Psoas muscle (tissue), 7 donors: ENCODE measurements at regions not wholly inside any gene's neighbourhood (a gene's known extent, or its start where the extent isn't known, plus 50 kb on each side); places are given as distances from the start of the nearest gene placed in this dataset.

Experiments used
- ATAC-seq, 4 donors: fragments of 200-7000 bp; cut with Tn5 transposase; one replicate each; pipeline ENCODE4 v1.9.1; 2020; ENCODE audit warnings: moderate library complexity in 3 of 4, mild to moderate bottlenecking in 2 of 4
- DNase-seq, 2 donors: peaks; one replicate each; pipeline ENCODE4 v3.0.0-alpha.2; 2020
- H3K27ac ChIP-seq: fragments of 200-600 bp; one replicate; pipeline ENCODE4 v1.8.0; 2022
- H3K27me3 ChIP-seq, 3 donors: fragments of 200-600 bp in 1 of 3; one replicate each; pipeline versions ENCODE4 v1.6.1 to v1.8.0; 2013 to 2022; ENCODE audit warnings: low read length in 2 of 3, mild to moderate bottlenecking in 2 of 3, moderate library complexity in 1 of 3; ENCODE audit not compliant: insufficient read depth in 3 of 3
- H3K36me3 ChIP-seq, 2 donors: fragments of 200-600 bp in 1 of 2; one replicate each; pipeline versions ENCODE4 v1.6.1 to v1.8.0; 2013 to 2022; ENCODE audit warnings: low read depth in 1 of 2, mild to moderate bottlenecking in 1 of 2, moderate library complexity in 1 of 2; ENCODE audit not compliant: insufficient read depth in 1 of 2
- H3K4me1 ChIP-seq: fragments of 200-600 bp; one replicate; pipeline ENCODE4 v1.8.0; 2022
- H3K4me3 ChIP-seq: fragments of 200-600 bp; one replicate; pipeline ENCODE4 v1.8.0; 2022; ENCODE audit warnings: mild to moderate bottlenecking
- H3K9me3 ChIP-seq: fragments of 200-600 bp; one replicate; pipeline ENCODE4 v1.8.0; 2022
- WGBS, 3 donors: extraction: QIAGEN DNeasy Blood & Tissue Kit; methylation state at CpG; one replicate each; pipeline versions ENCODE4 v1.1.6 to v1.1.7; 2013; 5-methylcytosine and 5-hydroxymethylcytosine counted together
- intact Hi-C, 2 donors: fragments of 100-400 bp; cut with DNase I; formaldehyde crosslinking; loops; one replicate each; pipeline versions ENCODE4 v1.11.0 to v1.14.2; 2022
- TF ChIP-seq, protein P1 (sequence below): fragments of 200-600 bp; IDR thresholded peaks from one replicate; pipeline ENCODE4 v1.8.0; 2022; ENCODE audit warnings: antibody characterized with exemption
- donor health status: healthy with polysubstance abuse.
- donor health status: DM: no; HTN: no; CAD: no; lungs with moderate emphysema.
- donor health status: Bipolar disorder and iron deficiency.
- donor health status: healthy.
- donor health status: DM: yes; HTN: yes; CAD: no.
- donor health status: DM: no; HTN: no; CAD: no.
- donor health status: DM: yes; HTN: yes; CAD: no.

DNA sequence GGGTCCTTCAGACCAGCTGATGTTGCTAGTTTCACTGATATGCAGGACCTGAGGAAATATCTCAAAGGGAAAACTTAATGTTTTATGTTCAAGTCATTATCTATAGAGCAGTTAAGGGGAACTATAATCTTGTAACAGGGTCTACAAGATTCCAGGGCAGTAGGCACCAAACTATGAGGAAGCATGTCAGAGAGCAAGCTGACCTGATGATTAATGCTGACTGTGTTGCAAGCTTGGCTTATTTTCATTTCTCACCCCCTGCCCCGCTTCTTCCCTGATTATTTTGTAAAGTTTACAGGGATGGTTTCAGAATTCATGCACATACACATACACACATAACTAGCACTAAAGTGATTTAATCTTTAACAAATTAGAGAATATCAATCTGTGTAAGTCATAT lies 84.3 kb upstream of the CACNA2D1 start:
- H3K9me3 ChIP-seq: no peaks in the 10 kb centered on the region
- DNase-seq (no peak), ATAC-seq (no peak)
- H3K4me3 ChIP-seq: no peak overlapping the region
- TF ChIP-seq, protein P1, sequence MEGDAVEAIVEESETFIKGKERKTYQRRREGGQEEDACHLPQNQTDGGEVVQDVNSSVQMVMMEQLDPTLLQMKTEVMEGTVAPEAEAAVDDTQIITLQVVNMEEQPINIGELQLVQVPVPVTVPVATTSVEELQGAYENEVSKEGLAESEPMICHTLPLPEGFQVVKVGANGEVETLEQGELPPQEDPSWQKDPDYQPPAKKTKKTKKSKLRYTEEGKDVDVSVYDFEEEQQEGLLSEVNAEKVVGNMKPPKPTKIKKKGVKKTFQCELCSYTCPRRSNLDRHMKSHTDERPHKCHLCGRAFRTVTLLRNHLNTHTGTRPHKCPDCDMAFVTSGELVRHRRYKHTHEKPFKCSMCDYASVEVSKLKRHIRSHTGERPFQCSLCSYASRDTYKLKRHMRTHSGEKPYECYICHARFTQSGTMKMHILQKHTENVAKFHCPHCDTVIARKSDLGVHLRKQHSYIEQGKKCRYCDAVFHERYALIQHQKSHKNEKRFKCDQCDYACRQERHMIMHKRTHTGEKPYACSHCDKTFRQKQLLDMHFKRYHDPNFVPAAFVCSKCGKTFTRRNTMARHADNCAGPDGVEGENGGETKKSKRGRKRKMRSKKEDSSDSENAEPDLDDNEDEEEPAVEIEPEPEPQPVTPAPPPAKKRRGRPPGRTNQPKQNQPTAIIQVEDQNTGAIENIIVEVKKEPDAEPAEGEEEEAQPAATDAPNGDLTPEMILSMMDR: no peak
- no peaks in the 10 kb centered on the region for H3K36me3 ChIP-seq
- no peaks in the 10 kb centered on the region for H3K4me1 ChIP-seq
- intact Hi-C loops: no loop called here
- no peaks in the 10 kb centered on the region for H3K27me3 ChIP-seq
- WGBS, 3 donors: 92 to 97% (median 92%) methylated on average over 1 of the region's 1 CpG
- H3K27ac ChIP-seq: no peak overlapping the region

DNA sequence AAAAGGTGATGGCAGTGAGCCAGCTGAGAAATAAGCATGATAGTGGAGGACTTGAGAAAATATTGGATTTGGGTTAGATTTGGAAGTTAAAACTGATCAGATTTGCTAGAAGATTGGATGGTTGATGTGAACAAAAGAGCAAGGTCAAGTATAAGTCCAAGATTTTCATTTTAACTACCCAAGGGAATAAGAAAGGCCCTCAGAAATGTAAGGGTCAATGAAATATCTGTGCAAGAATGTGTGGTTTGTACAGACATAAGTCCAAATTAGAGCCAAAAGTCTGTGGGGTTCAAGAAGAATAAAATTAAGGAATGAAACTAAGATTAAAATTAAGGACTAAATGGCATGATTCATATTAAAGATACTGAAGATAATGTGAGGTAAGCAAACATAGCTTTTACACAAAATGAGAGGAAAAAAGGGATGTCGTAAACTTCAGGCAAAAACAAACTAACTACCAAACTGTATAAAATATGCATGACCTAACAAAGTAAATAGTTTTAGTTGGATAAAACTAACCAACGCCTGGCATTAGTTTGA lies 78.4 kb upstream of the CACNA2D1 start:
- ATAC-seq: no peak
- 82 to 95% (median 89%) methylated on average over 2 of the region's 2 CpGs for WGBS, 3 donors
- intact Hi-C loops: no loop called here
- no peak overlapping the region for H3K4me3 ChIP-seq
- H3K27me3 ChIP-seq: no peaks in the 10 kb centered on the region
- DNase-seq: no peak
- H3K27ac ChIP-seq: no peak overlapping the region
- H3K36me3 ChIP-seq: no peaks in the 10 kb centered on the region
- TF ChIP-seq, protein P1: no peak
- no peaks in the 10 kb centered on the region for H3K4me1 ChIP-seq
- no peaks in the 10 kb centered on the region for H3K9me3 ChIP-seq

DNA sequence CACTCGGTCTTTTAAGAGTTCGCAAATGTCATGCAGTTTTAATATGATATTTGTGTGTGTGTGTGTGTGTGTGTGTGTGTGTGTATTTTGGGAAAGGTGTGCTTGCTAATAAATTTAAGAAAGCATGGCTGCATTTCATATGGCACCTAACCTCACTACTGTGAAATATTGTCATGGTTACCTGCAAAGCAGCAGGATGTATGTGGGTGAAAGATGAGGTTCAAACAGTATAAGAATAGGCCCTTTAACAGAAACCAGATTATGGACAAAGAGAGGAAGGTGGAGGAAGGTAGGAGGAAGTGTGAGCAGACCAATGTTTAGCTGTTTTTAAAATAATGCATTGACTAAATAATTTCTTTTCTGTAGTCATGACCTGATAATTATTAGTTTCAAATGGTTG lies 73.5 kb upstream of the CACNA2D1 start:
- no peaks in the 10 kb centered on the region for H3K36me3 ChIP-seq
- no peak for ATAC-seq
- no peak overlapping the region for H3K4me3 ChIP-seq
- H3K4me1 ChIP-seq: no peaks in the 10 kb centered on the region
- no peak for DNase-seq
- no peaks in the 10 kb centered on the region for H3K9me3 ChIP-seq
- intact Hi-C loops: no loop called here
- H3K27ac ChIP-seq: no peak overlapping the region
- 78 to 94% (median 84%) methylated on average over 2 of the region's 2 CpGs for WGBS, 3 donors
- TF ChIP-seq, protein P1: no peak
- no peaks in the 10 kb centered on the region for H3K27me3 ChIP-seq

DNA sequence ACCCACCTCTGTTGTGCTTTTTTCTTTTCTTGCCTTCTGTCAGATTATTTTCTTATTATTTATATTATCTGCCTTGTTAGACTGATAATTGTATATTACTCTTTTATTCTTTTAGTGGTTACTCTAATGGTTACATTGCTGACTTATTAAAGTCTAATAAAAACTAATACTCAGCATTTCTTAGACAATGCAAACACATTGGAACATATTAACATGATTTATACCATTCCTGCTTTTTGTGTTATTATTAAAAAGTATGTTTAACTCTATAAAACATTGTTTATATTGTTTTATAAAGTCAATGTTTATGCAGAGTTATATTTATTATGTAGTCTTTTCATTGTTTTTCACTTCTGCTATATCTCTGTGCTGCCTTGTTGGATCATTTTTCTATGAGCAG lies 68.0 kb upstream of the CACNA2D1 start:
- intact Hi-C loops: no loop called here
- Histone ChIP-seq H3K4me1 (no peaks in the 10 kb centered on the region), H3K9me3 (no peaks in the 10 kb centered on the region), H3K4me3 (no peak overlapping the region), H3K27ac (no peak overlapping the region), H3K27me3 (no peaks in the 10 kb centered on the region), H3K36me3 (no peaks in the 10 kb centered on the region)
- DNase-seq: no peak
- no peak for ATAC-seq
- TF ChIP-seq, protein P1: no peak

DNA sequence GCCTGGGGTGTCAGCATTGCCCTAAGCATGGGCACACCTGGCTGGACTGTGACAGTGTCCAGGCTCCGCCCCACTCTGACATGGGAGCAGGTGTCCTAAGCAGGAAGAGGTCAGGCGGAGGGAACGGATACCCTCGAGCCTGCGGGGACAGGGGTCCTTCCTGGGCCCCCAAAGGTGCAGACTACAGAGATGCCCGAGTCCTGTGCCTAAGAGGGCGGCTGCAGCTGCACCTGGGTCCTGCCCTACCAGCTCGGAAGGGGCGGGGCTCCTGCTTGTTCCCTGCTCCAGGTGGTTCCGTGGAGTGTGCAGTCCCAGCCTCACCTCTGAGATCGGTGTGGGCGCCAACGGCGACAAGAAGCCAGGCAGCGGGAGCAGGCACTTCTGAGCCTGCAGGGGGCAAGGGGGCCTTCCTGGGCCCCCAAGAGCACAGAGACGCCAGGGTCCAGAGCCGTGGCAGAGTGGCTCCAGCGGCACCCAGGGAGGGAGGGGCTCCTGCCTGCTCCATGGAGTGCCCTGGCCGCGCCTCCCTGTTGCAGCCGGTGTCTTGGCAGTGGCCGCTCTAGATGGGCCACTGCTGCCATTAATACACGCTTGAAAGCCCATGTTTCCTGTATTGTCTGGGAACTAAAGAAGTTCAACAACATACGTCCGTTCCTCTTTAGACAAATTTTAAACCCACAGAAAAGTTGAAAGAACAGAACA lies 64.5 kb upstream of the CACNA2D1 start:
- DNase-seq (no peak), ATAC-seq (peak in 1 of 4 donors; percentile 43)
- Histone ChIP-seq H3K4me3 (peak overlapping the region; percentile 9), H3K4me1 (no peaks in the 10 kb centered on the region), H3K9me3 (no peaks in the 10 kb centered on the region), H3K27me3 (no peaks in the 10 kb centered on the region), H3K27ac (no peak overlapping the region), H3K36me3 (no peaks in the 10 kb centered on the region)
- TF ChIP-seq, protein P1: no peak
- intact Hi-C loops: no loop called here
- WGBS, 3 donors: 36 to 48% (median 41%) methylated on average over 25 of the region's 25 CpGs
